GM13977 (cell line): ENCODE measurements at regions not wholly inside any gene's neighbourhood (a gene's known extent, or its start where the extent isn't known, plus 50 kb on each side); places are given as distances from the start of the nearest gene placed in this dataset.
"Not testable (repeated sequence)": the region's sequence is repeated elsewhere in the genome, so short reads cannot be mapped to it uniquely, and the experiment has no call there.

ENCODE experiments used
- DNase-seq: peaks from one replicate; pipeline ENCODE4 v3.0.0; 2012; ENCODE audit warnings: low spot score
- CTCF ChIP-seq: IDR thresholded peaks from 2 replicates; pipeline ENCODE4 v1.5.1; 2012; ENCODE audit warnings: mild to moderate bottlenecking, control low read depth; ENCODE audit not compliant: insufficient read depth; ENCODE audit errors: extremely low read depth, missing control alignments
- in situ Hi-C: fragments of 300-500 bp; cut with MboI; formaldehyde crosslinking; loops from one replicate; pipeline ENCODE4 v1.12.0; 2022; ENCODE audit warnings: low sequenced_read_pairs, low pct_unique_long_range_greater_than_20kb, mixed read lengths, inconsistent platforms; ENCODE audit not compliant: unreplicated experiment

GRCh38 chr5:158589939-158590338 lies 509.8 kb downstream of the EBF1 start:
- no peak for DNase-seq
- no peak for TF ChIP-seq CTCF
- in situ Hi-C loops: no loop called here

GRCh38 chr5:158588617-158589016 lies 511.1 kb downstream of the EBF1 start:
- in situ Hi-C loops: no loop called here
- TF ChIP-seq CTCF: no peak
- DNase-seq: no peak

- no peak for TF ChIP-seq CTCF
- in situ Hi-C loops: no loop called here
- no peak for DNase-seq
Measured at GRCh38 chr5:158586054-158586453, 513.7 kb downstream of the EBF1 start.

- in situ Hi-C loops, DNase-seq: not testable (repeated sequence)
Measured at GRCh38 chr5:158582669-158583068, 517.0 kb downstream of the EBF1 start.

- in situ Hi-C loops: no loop called here
- no peak for TF ChIP-seq CTCF
- DNase-seq: no peak
Measured at GRCh38 chr5:158573829-158574228, 525.9 kb downstream of the EBF1 start.

- in situ Hi-C loops: no loop called here
- TF ChIP-seq CTCF: no peak
- DNase-seq: no peak
Measured at GRCh38 chr5:158570502-158570901, 529.2 kb downstream of the EBF1 start.

GRCh38 chr5:158569534-158569933 lies 530.2 kb downstream of the EBF1 start:
- no peak for DNase-seq
- in situ Hi-C loops: no loop called here
- TF ChIP-seq CTCF: no peak
